ENCODE measurements at regions not wholly inside any gene's neighbourhood (a gene's known extent, or its start where the extent isn't known, plus 50 kb on each side); places are given as distances from the start of the nearest gene placed in this dataset.

GRCh38 chr3:28575746-28576613 lies 227.4 kb upstream of the AZI2 start:
- H3K27me3 ChIP-seq = no peaks in the 10 kb centered on the region
- peak overlapping the region; percentile 74 to 78 for H3K27ac ChIP-seq
- DNase-seq (ENCODE audit: low spot score in 2 of 2) = peak in 1 of 2 donors; percentile 66
- intact Hi-C loops (cut with DNase I) = loop anchor here (5.0 to 10.0 kb wide), 2 partner anchors 91 to 149 kb away; no protein-coding TSS in a partner anchor
- H3K4me1 ChIP-seq = peaks cover 0 to 4% of the 10 kb centered on the region in 2 donors
- H3K4me3 ChIP-seq = peak overlapping the region; percentile 52 to 80
- H3K9me3 ChIP-seq = no peaks in the 10 kb centered on the region
- H3K36me3 ChIP-seq = no peaks in the 10 kb centered on the region
- TF ChIP-seq CTCF (IDR thresholded peaks at IDR 0.05) = no peak

GRCh38 chr3:28576614-28577200 lies 228.1 kb upstream of the AZI2 start:
- no peaks in the 10 kb centered on the region for H3K9me3 ChIP-seq
- H3K36me3 ChIP-seq = no peaks in the 10 kb centered on the region
- peak overlapping the region; percentile 52 to 80 for H3K4me3 ChIP-seq
- no peak for TF ChIP-seq CTCF (IDR thresholded peaks at IDR 0.05)
- peak overlapping the region; percentile 74 to 78 for H3K27ac ChIP-seq
- no peaks in the 10 kb centered on the region for H3K27me3 ChIP-seq
- intact Hi-C loops (cut with DNase I) = loop anchor here (5.0 to 10.0 kb wide), 2 partner anchors 91 to 148 kb away; no protein-coding TSS in a partner anchor
- DNase-seq (ENCODE audit: low spot score in 2 of 2) = no peak
- peaks cover 0 to 4% of the 10 kb centered on the region in 2 donors for H3K4me1 ChIP-seq

- Histone ChIP-seq H3K4me1 (peaks cover 0 to 4% of the 10 kb centered on the region in 2 donors), H3K4me3 (peak overlapping the region in 1 of 2 donors; percentile 80), H3K36me3 (no peaks in the 10 kb centered on the region), H3K27me3 (no peaks in the 10 kb centered on the region), H3K27ac (no peak overlapping the region), H3K9me3 (no peaks in the 10 kb centered on the region)
- TF ChIP-seq CTCF (IDR thresholded peaks at IDR 0.05) = no peak
- DNase-seq (ENCODE audit: low spot score in 2 of 2) = no peak
- intact Hi-C loops (cut with DNase I) = loop anchor here (5.0 to 10.0 kb wide), 2 partner anchors 89 to 147 kb away; no protein-coding TSS in a partner anchor
These were observed 229.4 kb upstream of the AZI2 start for GRCh38 chr3:28577941-28578500.

- Histone ChIP-seq H3K9me3 (no peaks in the 10 kb centered on the region), H3K4me1 (peaks cover 0 to 10% of the 10 kb centered on the region in 2 donors), H3K36me3 (no peaks in the 10 kb centered on the region), H3K27ac (peak overlapping the region; percentile 21 to 45), H3K27me3 (no peaks in the 10 kb centered on the region), H3K4me3 (no peak overlapping the region)
- intact Hi-C loops (cut with DNase I) = no loop called here
- TF ChIP-seq CTCF (IDR thresholded peaks at IDR 0.05) = no peak
- no peak for DNase-seq (ENCODE audit: low spot score in 2 of 2)
These were observed 237.7 kb upstream of the AZI2 start for GRCh38 chr3:28586325-28586724.

GRCh38 chr3:28587723-28588122 lies 239.1 kb upstream of the AZI2 start:
- DNase-seq (ENCODE audit: low spot score in 2 of 2) = no peak
- H3K9me3 ChIP-seq = no peaks in the 10 kb centered on the region
- no peak overlapping the region for H3K4me3 ChIP-seq
- H3K36me3 ChIP-seq = no peaks in the 10 kb centered on the region
- H3K27me3 ChIP-seq = no peaks in the 10 kb centered on the region
- no peak overlapping the region for H3K27ac ChIP-seq
- intact Hi-C loops (cut with DNase I) = no loop called here
- H3K4me1 ChIP-seq = peaks cover 0 to 10% of the 10 kb centered on the region in 2 donors
- no peak for TF ChIP-seq CTCF (IDR thresholded peaks at IDR 0.05)

All from ascending aorta (tissue), 2 donors.